Stomach (tissue), 8 donors: ENCODE measurements at regions not wholly inside any gene's neighbourhood (a gene's known extent, or its start where the extent isn't known, plus 50 kb on each side); places are given as distances from the start of the nearest gene placed in this dataset.

Experiments
- DNase-seq, 2 donors: peaks; one replicate each; pipeline versions ENCODE4 v3.0.0 to v3.0.0-alpha.2; 2013 to 2019
- H3K27ac ChIP-seq, 5 donors: fragments of 200-600 bp in 4 of 5; sonication (generic) in 4 of 5; one replicate each; pipeline ENCODE4 v1.5.1; 2013 to 2019; ENCODE audit warnings: mild to moderate bottlenecking in 1 of 5, moderate library complexity in 1 of 5
- H3K27me3 ChIP-seq, 3 donors: fragments of 200-600 bp; sonication (generic); one replicate each; pipeline ENCODE4 v1.5.1; 2017 to 2019; ENCODE audit warnings: mixed run types in 1 of 3
- H3K36me3 ChIP-seq, 4 donors: fragments of 200-600 bp; sonication (generic); 1 replicate in 3 of 4; 2 replicates in 1 of 4; pipeline ENCODE4 v1.5.1; 2016 to 2019
- H3K4me1 ChIP-seq, 4 donors: fragments of 200-600 bp; sonication (generic); one replicate each; pipeline ENCODE4 v1.5.1; 2016 to 2019
- H3K4me3 ChIP-seq, 4 donors: fragments of 200-600 bp; sonication (generic) in 3 of 4; one replicate each; pipeline ENCODE4 v1.5.1; 2016 to 2019; ENCODE audit warnings: mild to moderate bottlenecking in 1 of 4
- H3K9me3 ChIP-seq, 4 donors: fragments of 200-600 bp; sonication (generic); one replicate each; pipeline ENCODE4 v1.5.1; 2016 to 2019
- EP300 ChIP-seq: sonication (generic); formaldehyde crosslinking; IDR thresholded peaks from one replicate; pipeline ENCODE4 v1.6.1; 2017; ENCODE audit warnings: antibody characterized with exemption
- POLR2A ChIP-seq, 4 donors: fragments of 450-650 bp; IDR thresholded peaks; one replicate each; pipeline ENCODE4 v1.6.1; 2016; ENCODE audit warnings: antibody characterized with exemption in 4 of 4, control low read depth in 2 of 4, mild to moderate bottlenecking in 1 of 4, moderate library complexity in 1 of 4
- POLR2AphosphoS5 ChIP-seq, 3 donors: sonication (generic); formaldehyde crosslinking; IDR thresholded peaks; one replicate each; pipeline ENCODE4 v1.6.1; 2016; ENCODE audit warnings: antibody characterized with exemption in 3 of 3
- WGBS, 5 donors: extraction: QIAGEN DNeasy Blood & Tissue Kit in 3 of 5; methylation state at CpG; one replicate each; pipeline versions ENCODE4 v1.1.5 to v1.1.7; 2013 to 2018; 5-methylcytosine and 5-hydroxymethylcytosine counted together
- intact Hi-C: fragments of 100-400 bp; cut with DNase I; formaldehyde crosslinking; loops from one replicate; pipeline ENCODE4 v1.15.1; 2023; ENCODE audit warnings: low total_unique reads
- TF ChIP-seq, protein P1 (sequence below), 7 experiments: fragments of 450-650 bp in 4 of 7; fragments of 200-600 bp in 3 of 7; sonication (generic) in 3 of 7; IDR thresholded peaks; one replicate each; pipeline ENCODE4 v1.5.1; 2016 to 2019; ENCODE audit warnings: antibody characterized with exemption in 7 of 7, control low read depth in 2 of 7, mild to moderate bottlenecking in 1 of 7
- donor health status: healthy with polysubstance abuse.
- donor health status: Bipolar disorder and iron deficiency.
- donor health status: healthy.

DNA sequence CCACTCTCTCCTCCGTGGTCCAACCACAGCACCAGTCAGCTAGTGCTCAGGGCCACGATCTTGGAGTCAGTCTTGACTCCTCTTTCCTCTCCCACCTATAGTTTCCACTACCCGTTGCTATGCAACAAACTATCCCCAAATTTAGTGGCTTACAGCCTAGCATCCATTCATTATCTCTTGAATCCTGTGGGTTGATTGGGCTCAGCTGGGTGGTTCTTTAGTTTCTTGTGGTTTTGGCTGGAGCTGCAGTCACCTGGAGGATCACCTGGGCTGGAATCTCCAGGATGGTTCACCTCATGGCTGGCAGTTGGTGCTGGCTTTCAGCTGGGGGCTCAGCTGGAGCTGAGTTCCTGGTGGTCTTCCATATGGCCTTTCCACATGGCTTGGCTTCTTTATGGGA lies 149.9 kb downstream of the ASB1 start:
- TF ChIP-seq, protein P1, sequence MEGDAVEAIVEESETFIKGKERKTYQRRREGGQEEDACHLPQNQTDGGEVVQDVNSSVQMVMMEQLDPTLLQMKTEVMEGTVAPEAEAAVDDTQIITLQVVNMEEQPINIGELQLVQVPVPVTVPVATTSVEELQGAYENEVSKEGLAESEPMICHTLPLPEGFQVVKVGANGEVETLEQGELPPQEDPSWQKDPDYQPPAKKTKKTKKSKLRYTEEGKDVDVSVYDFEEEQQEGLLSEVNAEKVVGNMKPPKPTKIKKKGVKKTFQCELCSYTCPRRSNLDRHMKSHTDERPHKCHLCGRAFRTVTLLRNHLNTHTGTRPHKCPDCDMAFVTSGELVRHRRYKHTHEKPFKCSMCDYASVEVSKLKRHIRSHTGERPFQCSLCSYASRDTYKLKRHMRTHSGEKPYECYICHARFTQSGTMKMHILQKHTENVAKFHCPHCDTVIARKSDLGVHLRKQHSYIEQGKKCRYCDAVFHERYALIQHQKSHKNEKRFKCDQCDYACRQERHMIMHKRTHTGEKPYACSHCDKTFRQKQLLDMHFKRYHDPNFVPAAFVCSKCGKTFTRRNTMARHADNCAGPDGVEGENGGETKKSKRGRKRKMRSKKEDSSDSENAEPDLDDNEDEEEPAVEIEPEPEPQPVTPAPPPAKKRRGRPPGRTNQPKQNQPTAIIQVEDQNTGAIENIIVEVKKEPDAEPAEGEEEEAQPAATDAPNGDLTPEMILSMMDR (IDR thresholded peaks at IDR 0.05): no peak
- H3K27me3 ChIP-seq: peaks cover 0 to 7% (median 0%) of the 10 kb centered on the region in 3 donors
- peaks cover 0 to 14% (median 6%) of the 10 kb centered on the region in 4 donors for H3K9me3 ChIP-seq

DNA sequence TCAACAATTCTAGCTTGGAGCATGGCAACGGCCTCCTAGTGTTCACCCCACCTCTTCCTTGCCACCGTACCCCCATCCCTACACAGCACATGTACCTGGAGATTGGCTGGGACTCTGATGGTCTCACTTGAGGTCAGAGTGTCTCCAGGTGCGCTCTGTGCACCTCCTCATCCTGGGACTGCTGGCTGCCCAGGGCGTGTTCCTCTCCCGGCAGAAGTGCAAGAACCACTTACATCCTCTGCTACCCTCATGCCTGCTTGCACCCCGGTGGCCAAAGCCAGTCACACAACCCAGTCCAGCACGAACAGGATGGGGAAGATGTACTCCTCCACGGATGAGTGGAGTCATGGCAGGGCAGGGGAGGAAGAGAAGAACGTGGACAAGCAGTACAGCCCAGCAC lies 151.5 kb downstream of the ASB1 start:
- H3K9me3 ChIP-seq: peaks cover 0 to 14% (median 6%) of the 10 kb centered on the region in 4 donors
- intact Hi-C loops: no loop called here
- DNase-seq: no peak
- TF ChIP-seq, protein P1 (IDR thresholded peaks at IDR 0.05): no peak
- TF ChIP-seq EP300 (no peak), POLR2A (IDR thresholded peaks at IDR 0.05) (no peak), POLR2AphosphoS5 (IDR thresholded peaks at IDR 0.05) (no peak)
- H3K27me3 ChIP-seq: peaks cover 0 to 7% (median 0%) of the 10 kb centered on the region in 3 donors
- no peaks in the 10 kb centered on the region for H3K4me1 ChIP-seq
- H3K4me3 ChIP-seq: no peak overlapping the region
- 60 to 77% (median 73%) methylated on average over 9 of the region's 9 CpGs for WGBS, 5 donors
- H3K36me3 ChIP-seq: no peaks in the 10 kb centered on the region
- H3K27ac ChIP-seq: no peak overlapping the region

More for the DNA sequence above, 149.9 kb downstream of the ASB1 start:
- H3K27ac ChIP-seq: no peak overlapping the region
- no peak for DNase-seq
- no peaks in the 10 kb centered on the region for H3K4me1 ChIP-seq
- intact Hi-C loops: no loop called here
- 59 to 79% (median 70%) methylated on average over 3 of the region's 3 CpGs for WGBS, 5 donors
- no peak overlapping the region for H3K4me3 ChIP-seq
- H3K36me3 ChIP-seq: no peaks in the 10 kb centered on the region

GRCh38 chr2:238580486-238580885 lies 153.8 kb downstream of the ASB1 start:
- 62 to 82% (median 76%) methylated on average over 4 of the region's 4 CpGs for WGBS, 5 donors
- H3K4me1 ChIP-seq: no peaks in the 10 kb centered on the region
- TF ChIP-seq EP300: no peak
- TF ChIP-seq POLR2AphosphoS5 (IDR thresholded peaks at IDR 0.05): no peak
- TF ChIP-seq, protein P1 (IDR thresholded peaks at IDR 0.05): no peak
- TF ChIP-seq POLR2A (IDR thresholded peaks at IDR 0.05): no peak
- H3K4me3 ChIP-seq: no peak overlapping the region
- DNase-seq: peak in 1 of 2 donors; percentile 16
- no peaks in the 10 kb centered on the region for H3K36me3 ChIP-seq
- no peak overlapping the region for H3K27ac ChIP-seq
- H3K9me3 ChIP-seq: peaks cover 0 to 14% (median 6%) of the 10 kb centered on the region in 4 donors
- peaks cover 0 to 7% (median 0%) of the 10 kb centered on the region in 3 donors for H3K27me3 ChIP-seq
- intact Hi-C loops: no loop called here

GRCh38 chr2:238581126-238581525 lies 154.4 kb downstream of the ASB1 start:
- Histone ChIP-seq H3K27me3 (peaks cover 0 to 7% (median 0%) of the 10 kb centered on the region in 3 donors), H3K27ac (no peak overlapping the region), H3K4me3 (no peak overlapping the region), H3K4me1 (no peaks in the 10 kb centered on the region), H3K9me3 (peaks cover 0 to 13% (median 6%) of the 10 kb centered on the region in 4 donors), H3K36me3 (no peaks in the 10 kb centered on the region)
- TF ChIP-seq EP300: no peak
- TF ChIP-seq, protein P1 (IDR thresholded peaks at IDR 0.05): no peak
- 75 to 84% (median 82%) methylated on average over 4 of the region's 4 CpGs for WGBS, 5 donors
- intact Hi-C loops: no loop called here
- DNase-seq: no peak
